ENCODE measurements at regions not wholly inside any gene's neighbourhood (a gene's known extent, or its start where the extent isn't known, plus 50 kb on each side); places are given as distances from the start of the nearest gene placed in this dataset.

- no peak for TF ChIP-seq POLR2A (IDR thresholded peaks at IDR 0.05; ENCODE audit: borderline replicate concordance, extremely low read depth, insufficient read depth, insufficient read length)
- no peak for TF ChIP-seq CTCF (IDR thresholded peaks at IDR 0.05 in 2 of 3, conservative IDR thresholded peaks at IDR 0.05 in 1 of 3; ENCODE audit: borderline replicate concordance in 1 of 3, insufficient read depth in 1 of 3, low read depth in 2 of 3, low read length in 2 of 3)
- TF ChIP-seq POLR2AphosphoS5 (IDR thresholded peaks at IDR 0.05; ENCODE audit: low read depth, low read length), result peak; percentile 39; the same call in 1 of the 2 replicates
- TF ChIP-seq TCF7L2 (IDR thresholded peaks at IDR 0.05; ENCODE audit: borderline replicate concordance, extremely low read depth, insufficient read depth, insufficient read length), result no peak
- peak; percentile 98 for TF ChIP-seq JUND (IDR thresholded peaks at IDR 0.05)
- TF ChIP-seq ZNF274 (IDR thresholded peaks at IDR 0.05; ENCODE audit: low read depth, low read length), result no peak
- TF ChIP-seq RAD21 (IDR thresholded peaks at IDR 0.05; ENCODE audit: low read depth), result peak; percentile 32; the same call in 1 of the 2 replicates
- TF ChIP-seq YY1 (IDR thresholded peaks at IDR 0.05; ENCODE audit: extremely low read depth, insufficient replicate concordance, low read depth, low read length), result no peak
- TF ChIP-seq EZH2 (IDR thresholded peaks at IDR 0.05), result no peak
- no peak for TF ChIP-seq SRF (IDR thresholded peaks at IDR 0.05; ENCODE audit: low read depth)
Measured at GRCh38 chr2:196233021-196233804, 61.8 kb upstream of the STK17B start.

Measured in HCT116 (cell line).